HG02759 (cell line): ENCODE measurements at regions not wholly inside any gene's neighbourhood (a gene's known extent, or its start where the extent isn't known, plus 50 kb on each side); places are given as distances from the start of the nearest gene placed in this dataset.

Experiments used
- ATAC-seq: cut with Tn5 transposase; IDR thresholded peaks from one replicate; pipeline ENCODE4 v1.9.1; 2021; ENCODE audit warnings: mild to moderate bottlenecking, moderate library complexity; ENCODE audit not compliant: unreplicated experiment

- no peak for ATAC-seq
Measured at GRCh38 chr15:47577000-47577399, 140.3 kb upstream of the SEMA6D start.

- no peak for ATAC-seq
Measured at GRCh38 chr15:47577461-47577860, 139.8 kb upstream of the SEMA6D start.

GRCh38 chr15:47582233-47582632 is 135.1 kb upstream of the SEMA6D start:
- ATAC-seq: no peak

- ATAC-seq: no peak
Measured at GRCh38 chr15:47584316-47584715, 133.0 kb upstream of the SEMA6D start.

DNA sequence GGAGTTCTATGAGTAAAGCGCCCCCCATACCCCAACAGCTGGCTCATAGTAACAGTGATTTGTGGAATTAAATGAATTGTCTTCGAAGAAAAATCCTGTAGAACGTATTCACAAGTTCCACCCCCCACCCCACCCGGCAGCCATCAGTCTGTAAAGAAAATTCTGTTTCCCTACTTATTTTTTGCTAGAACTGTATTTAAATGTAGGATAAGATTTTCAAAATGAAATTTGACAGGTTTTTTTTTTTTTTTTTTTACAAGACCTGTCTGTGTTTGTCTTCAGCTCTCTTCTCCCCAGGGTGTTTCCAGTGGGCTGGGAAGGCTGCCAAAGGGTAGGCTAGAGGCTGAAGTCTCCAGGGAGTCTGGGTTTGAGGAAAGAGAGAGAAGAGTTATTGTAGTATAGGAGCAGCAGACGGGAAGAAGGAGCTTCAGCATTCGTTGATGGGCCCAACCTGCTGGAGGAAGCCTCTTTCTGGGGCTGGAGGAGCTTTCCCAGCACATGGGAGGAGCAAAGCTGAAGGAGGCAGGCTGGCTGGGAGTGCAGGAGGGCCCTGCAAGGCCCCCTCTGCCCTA is 130.6 kb upstream of the SEMA6D start:
- ATAC-seq: no peak

GRCh38 chr15:47587940-47588802 is 129.1 kb upstream of the SEMA6D start:
- no peak for ATAC-seq

DNA sequence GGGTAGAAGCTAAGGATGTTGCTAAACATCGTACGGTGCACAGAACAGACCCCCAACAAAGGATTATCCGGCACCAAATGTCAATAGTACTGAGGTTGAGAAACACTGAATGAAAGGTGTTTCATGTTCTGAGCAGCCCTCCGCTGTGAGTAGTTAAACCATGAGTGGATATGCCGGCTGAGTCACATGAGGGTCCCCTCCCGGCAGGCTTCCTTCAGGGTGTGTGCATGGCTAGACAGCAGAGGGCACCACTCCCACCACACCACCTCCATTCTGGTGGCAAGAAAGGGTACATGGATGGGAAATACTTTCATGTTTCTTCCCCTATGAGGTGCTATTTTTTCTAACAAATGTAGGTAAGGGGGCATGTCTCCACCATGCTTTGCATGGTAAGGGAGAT is 128.3 kb upstream of the SEMA6D start:
- ATAC-seq: no peak

DNA sequence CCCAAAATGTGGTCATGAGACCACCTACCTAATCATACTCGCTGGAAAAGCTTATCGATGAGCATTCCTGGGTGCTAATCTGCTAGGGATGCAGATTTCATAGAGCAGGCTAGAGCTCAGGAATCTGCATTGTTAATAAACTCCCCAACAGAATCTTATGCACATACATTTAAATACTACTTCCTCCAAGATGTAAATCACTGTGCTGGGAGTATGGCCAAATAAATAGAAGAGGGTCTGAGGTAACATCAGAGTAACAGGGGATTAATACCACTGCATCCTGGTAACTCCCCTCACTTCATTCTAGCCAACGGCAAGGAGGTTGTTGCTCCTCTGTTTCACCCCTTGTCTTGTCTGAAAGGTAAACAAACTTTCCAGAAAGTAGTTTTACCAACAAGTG is 118.3 kb upstream of the SEMA6D start:
- ATAC-seq: no peak

GRCh38 chr15:47599806-47600205 is 117.5 kb upstream of the SEMA6D start:
- no peak for ATAC-seq

- ATAC-seq: no peak
Measured at GRCh38 chr15:47602121-47602520, 115.2 kb upstream of the SEMA6D start.

GRCh38 chr15:47603026-47603425 is 114.3 kb upstream of the SEMA6D start:
- no peak for ATAC-seq

- no peak for ATAC-seq
Measured at GRCh38 chr15:47607695-47608094, 109.6 kb upstream of the SEMA6D start.

DNA sequence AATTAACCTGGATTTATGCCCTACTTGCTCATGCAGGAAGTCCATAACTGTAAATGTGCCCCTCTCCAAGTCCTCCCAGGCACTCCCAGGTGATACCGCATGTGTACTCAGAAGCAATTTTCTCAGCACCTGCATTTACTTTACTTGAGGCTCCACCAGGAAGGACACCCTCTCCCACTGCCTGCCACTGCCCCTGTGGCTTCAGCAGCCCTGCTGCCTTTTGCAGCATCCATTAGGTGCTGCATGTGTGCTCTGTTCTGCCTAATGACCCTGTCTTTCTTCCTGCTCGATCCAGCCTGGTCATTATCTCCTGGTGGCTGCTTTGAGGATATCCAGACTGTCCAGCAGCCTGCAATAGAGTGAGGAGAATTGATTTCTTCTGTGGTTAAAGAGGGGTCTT is 107.6 kb upstream of the SEMA6D start:
- no peak for ATAC-seq

DNA sequence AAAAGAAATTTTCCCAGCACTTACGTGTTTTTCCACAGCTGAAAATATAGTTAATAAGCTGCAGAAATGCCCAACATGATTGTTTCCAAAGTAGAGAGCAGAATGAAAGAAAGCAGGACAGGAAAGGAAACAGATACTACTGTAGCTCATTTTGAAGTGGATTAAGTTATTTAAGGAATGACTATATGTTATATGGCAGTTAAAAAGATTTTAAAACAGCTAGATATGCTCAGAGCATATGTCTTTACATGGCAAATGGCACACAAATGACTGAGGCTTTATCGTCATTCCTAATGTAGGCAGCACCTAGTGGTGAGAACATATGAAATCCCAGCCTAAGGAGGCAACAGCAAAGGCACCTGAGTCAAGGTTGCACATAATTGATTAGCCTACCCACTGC is 106.6 kb upstream of the SEMA6D start:
- ATAC-seq: no peak

- no peak for ATAC-seq
Measured at GRCh38 chr15:47614360-47615011, 102.8 kb upstream of the SEMA6D start.

GRCh38 chr15:47616876-47617275 is 100.4 kb upstream of the SEMA6D start:
- ATAC-seq: no peak

- ATAC-seq: no peak
Measured at GRCh38 chr15:47618241-47618640, 99.1 kb upstream of the SEMA6D start.

GRCh38 chr15:47620960-47621681 is 96.2 kb upstream of the SEMA6D start:
- no peak for ATAC-seq

- no peak for ATAC-seq
Measured at GRCh38 chr15:47622055-47622454, 95.2 kb upstream of the SEMA6D start.

GRCh38 chr15:47624503-47624902 is 92.8 kb upstream of the SEMA6D start:
- no peak for ATAC-seq

DNA sequence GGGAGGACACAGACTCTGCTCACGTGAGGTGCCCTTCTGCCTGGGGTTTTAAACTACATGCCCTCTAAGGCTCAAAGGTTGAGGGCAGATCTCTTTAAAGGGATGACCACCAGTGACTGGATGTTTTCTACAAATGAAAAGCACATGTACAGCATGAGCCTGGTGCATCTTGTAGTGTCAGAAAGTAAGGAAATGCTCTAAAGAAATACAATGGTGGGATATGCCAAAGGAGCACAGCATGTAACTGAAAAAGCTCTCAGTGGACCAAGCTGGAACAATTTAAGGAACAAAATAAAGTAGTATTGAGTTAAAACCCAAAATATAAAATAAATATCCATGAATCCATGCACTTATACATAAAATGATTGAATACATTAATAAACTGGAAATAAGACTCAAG is 78.3 kb upstream of the SEMA6D start:
- no peak for ATAC-seq
